ENCODE measurements at regions not wholly inside any gene's neighbourhood (a gene's known extent, or its start where the extent isn't known, plus 50 kb on each side); places are given as distances from the start of the nearest gene placed in this dataset.

DNA sequence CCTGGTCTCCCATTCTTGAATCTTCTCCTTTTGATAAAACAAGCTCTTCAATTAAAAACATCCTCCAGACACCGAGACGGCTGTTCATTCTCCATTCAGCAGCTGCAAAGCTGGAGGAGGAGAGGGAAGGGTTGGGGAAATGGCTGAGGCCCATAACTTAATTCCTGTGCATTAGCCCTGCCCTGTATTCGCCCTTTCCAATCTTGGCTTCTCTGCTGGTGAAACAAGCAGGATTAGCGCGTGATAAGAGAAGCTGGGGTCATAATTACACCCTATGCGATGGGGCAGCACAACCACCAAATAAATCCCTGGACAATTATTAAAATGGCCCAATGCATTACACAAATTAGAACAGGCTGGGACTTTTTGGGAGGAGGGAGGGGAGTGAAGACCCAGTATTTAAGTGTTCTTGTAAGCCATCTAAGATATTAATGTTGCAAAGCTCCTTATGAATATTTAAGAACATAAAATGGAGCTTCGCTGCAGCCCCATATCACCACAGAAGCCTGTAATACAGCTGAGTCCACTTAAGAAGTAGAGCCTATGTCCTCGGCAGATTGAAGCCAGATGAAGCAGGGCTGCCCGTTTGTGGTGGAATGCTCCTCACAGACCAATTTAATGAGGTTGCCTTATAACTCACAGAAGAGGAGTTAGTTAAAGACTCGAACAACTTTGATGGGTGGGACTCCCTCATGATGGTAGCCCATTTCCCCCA is 176.6 kb upstream of the SKOR2 start:
- H3K36me3 ChIP-seq = no peaks in the 10 kb centered on the region
- no peak overlapping the region for H3K27ac ChIP-seq
- DNase-seq (ENCODE audit: low spot score) (no peak), ATAC-seq (ENCODE audit: insufficient number of reproducible peaks, low FRiP score, low read depth) (no peak)
- TF ChIP-seq, protein P1, sequence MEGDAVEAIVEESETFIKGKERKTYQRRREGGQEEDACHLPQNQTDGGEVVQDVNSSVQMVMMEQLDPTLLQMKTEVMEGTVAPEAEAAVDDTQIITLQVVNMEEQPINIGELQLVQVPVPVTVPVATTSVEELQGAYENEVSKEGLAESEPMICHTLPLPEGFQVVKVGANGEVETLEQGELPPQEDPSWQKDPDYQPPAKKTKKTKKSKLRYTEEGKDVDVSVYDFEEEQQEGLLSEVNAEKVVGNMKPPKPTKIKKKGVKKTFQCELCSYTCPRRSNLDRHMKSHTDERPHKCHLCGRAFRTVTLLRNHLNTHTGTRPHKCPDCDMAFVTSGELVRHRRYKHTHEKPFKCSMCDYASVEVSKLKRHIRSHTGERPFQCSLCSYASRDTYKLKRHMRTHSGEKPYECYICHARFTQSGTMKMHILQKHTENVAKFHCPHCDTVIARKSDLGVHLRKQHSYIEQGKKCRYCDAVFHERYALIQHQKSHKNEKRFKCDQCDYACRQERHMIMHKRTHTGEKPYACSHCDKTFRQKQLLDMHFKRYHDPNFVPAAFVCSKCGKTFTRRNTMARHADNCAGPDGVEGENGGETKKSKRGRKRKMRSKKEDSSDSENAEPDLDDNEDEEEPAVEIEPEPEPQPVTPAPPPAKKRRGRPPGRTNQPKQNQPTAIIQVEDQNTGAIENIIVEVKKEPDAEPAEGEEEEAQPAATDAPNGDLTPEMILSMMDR (IDR thresholded peaks at IDR 0.05) = no peak
- no peaks in the 10 kb centered on the region for H3K27me3 ChIP-seq (replicated peaks; ENCODE audit: insufficient read depth)
- no peak overlapping the region for H3K4me3 ChIP-seq
- no peaks in the 10 kb centered on the region for H3K4me1 ChIP-seq (ENCODE audit: control insufficient read depth in 1 of 2, low read depth in 2 of 2)
- H3K9me3 ChIP-seq = no peaks in the 10 kb centered on the region

GRCh38 chr18:47427072-47427471 is 175.6 kb upstream of the SKOR2 start:
- H3K4me1 ChIP-seq (ENCODE audit: control insufficient read depth in 1 of 2, low read depth in 2 of 2) = no peaks in the 10 kb centered on the region
- TF ChIP-seq, protein P1 (IDR thresholded peaks at IDR 0.05) = no peak
- H3K27ac ChIP-seq = no peak overlapping the region
- H3K36me3 ChIP-seq = no peaks in the 10 kb centered on the region
- no peak for DNase-seq (ENCODE audit: low spot score)
- ATAC-seq (ENCODE audit: insufficient number of reproducible peaks, low FRiP score, low read depth) = no peak
- no peaks in the 10 kb centered on the region for H3K9me3 ChIP-seq
- H3K27me3 ChIP-seq (replicated peaks; ENCODE audit: insufficient read depth) = no peaks in the 10 kb centered on the region
- no peak overlapping the region for H3K4me3 ChIP-seq

DNA sequence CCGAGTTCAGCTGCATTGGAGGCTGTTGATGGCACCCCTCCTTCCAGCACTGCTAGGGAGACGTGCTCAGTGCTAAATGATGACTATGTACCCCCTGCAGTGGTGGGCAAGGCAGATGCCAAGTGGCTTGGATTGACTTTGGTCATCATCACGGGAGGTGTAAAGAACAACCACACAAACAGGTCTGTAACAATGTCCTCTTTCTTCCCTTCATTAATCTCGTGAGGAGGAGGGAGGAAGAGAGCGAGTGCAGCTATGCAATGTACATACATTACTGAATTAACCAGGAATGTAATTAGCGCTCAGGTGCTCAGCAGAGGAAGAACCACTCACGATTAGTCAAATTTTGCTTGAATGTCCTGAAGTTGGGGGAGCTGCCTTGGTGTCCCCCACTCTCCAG is 173.9 kb upstream of the SKOR2 start:
- no peaks in the 10 kb centered on the region for H3K27me3 ChIP-seq (replicated peaks; ENCODE audit: insufficient read depth)
- H3K27ac ChIP-seq = no peak overlapping the region
- ATAC-seq (ENCODE audit: insufficient number of reproducible peaks, low FRiP score, low read depth) (no peak), DNase-seq (ENCODE audit: low spot score) (no peak)
- no peak overlapping the region for H3K4me3 ChIP-seq
- TF ChIP-seq, protein P1 (IDR thresholded peaks at IDR 0.05) = no peak
- H3K4me1 ChIP-seq (ENCODE audit: control insufficient read depth in 1 of 2, low read depth in 2 of 2) = no peaks in the 10 kb centered on the region
- H3K36me3 ChIP-seq = no peaks in the 10 kb centered on the region
- no peaks in the 10 kb centered on the region for H3K9me3 ChIP-seq

GRCh38 chr18:47422524-47422923 is 171.1 kb upstream of the SKOR2 start:
- Histone ChIP-seq H3K27me3 (replicated peaks; ENCODE audit: insufficient read depth) (no peaks in the 10 kb centered on the region), H3K36me3 (no peaks in the 10 kb centered on the region), H3K27ac (no peak overlapping the region), H3K9me3 (no peaks in the 10 kb centered on the region), H3K4me3 (no peak overlapping the region), H3K4me1 (ENCODE audit: control insufficient read depth in 1 of 2, low read depth in 2 of 2) (no peaks in the 10 kb centered on the region)
- ATAC-seq (ENCODE audit: insufficient number of reproducible peaks, low FRiP score, low read depth) (no peak), DNase-seq (ENCODE audit: low spot score) (no peak)
- TF ChIP-seq, protein P1 (IDR thresholded peaks at IDR 0.05) = no peak

DNA sequence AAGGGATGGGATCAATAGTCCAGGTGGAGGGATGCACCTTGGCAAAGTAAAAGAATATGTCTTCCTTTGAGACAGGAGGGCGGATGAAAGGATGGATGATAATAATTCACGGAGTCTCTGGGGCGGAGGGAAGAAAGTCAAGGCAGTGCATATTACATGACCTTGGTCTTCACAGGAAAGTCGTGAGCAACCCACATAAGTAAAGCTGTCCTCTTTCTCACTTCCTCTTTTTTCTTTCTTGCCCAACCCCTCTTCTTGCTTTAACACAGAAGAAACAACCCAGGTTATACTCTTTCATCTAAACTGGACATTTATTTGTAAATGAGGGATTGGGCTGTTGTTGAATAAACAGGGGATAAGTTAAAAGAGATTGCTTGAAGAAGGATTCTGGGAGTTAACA is 168.7 kb upstream of the SKOR2 start:
- H3K36me3 ChIP-seq = no peaks in the 10 kb centered on the region
- TF ChIP-seq, protein P1 (IDR thresholded peaks at IDR 0.05) = no peak
- H3K4me3 ChIP-seq = no peak overlapping the region
- H3K9me3 ChIP-seq = no peaks in the 10 kb centered on the region
- DNase-seq (ENCODE audit: low spot score) (no peak), ATAC-seq (ENCODE audit: insufficient number of reproducible peaks, low FRiP score, low read depth) (no peak)
- no peaks in the 10 kb centered on the region for H3K27me3 ChIP-seq (replicated peaks; ENCODE audit: insufficient read depth)
- H3K4me1 ChIP-seq (ENCODE audit: control insufficient read depth in 1 of 2, low read depth in 2 of 2) = no peaks in the 10 kb centered on the region
- H3K27ac ChIP-seq = no peak overlapping the region

All from thoracic aorta (tissue), 2 donors.